HG03280 (cell line): ENCODE measurements at regions not wholly inside any gene's neighbourhood (a gene's known extent, or its start where the extent isn't known, plus 50 kb on each side); places are given as distances from the start of the nearest gene placed in this dataset.

Experiments used
- ATAC-seq: cut with Tn5 transposase; IDR thresholded peaks from one replicate; pipeline ENCODE4 v1.9.1; 2021; ENCODE audit warnings: mild to moderate bottlenecking, moderate library complexity; ENCODE audit not compliant: unreplicated experiment

DNA sequence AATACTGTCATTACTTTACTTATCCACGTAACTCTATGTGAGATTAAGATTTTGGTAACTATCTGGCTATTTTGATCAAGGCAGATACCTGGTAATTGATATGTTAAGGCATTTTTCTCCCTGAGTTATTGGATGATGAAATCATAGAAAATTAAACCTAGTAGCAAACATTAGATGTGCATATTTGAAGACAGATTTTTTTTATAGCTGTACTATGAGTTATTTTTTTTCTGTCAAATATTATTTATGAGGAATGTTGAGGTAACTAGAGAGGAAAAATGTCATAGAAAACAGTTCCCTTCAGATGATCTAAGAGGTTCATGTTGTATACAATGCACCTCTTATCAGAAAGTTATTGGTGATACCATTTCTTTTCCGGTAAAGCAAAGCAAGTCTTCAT lies 64.9 kb upstream of the SLC38A2 start:
- ATAC-seq, result no peak

DNA sequence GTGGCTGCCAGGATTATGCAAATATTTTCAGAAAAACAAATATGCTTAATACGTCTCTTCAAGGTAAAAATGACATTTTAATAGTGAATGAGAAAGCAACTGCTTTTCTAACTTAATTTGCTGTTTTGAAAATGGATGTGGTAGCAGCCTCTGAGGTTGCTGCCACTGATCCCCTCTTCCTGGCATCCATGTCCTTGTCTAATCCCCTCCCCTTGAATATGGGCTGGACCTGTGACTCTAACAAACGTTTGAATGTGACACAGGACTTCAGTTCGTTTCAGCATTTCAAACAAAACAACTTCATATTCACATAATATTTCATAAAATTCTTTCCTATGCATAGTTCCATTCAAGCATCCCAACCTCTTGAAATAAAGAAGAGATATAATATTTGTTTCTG lies 64.2 kb upstream of the SLC38A2 start:
- no peak for ATAC-seq

DNA sequence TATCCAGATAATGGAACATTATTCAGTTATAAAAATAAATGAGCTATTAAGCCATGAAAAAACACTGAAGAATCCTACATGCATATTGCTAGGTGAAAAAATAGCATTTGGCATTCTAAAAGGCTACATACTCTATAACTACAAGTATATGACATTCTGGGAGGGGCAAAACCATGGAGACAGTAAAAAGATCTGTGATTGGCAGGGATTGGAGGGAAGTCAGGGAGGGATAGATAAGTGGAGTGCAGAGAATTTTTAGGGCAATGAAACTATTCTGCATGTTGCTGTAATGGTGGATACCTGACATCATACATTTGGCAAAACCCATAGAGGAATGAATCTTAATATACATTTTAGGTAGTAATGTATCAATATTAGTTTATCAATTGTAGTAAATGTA lies 63.1 kb upstream of the SLC38A2 start:
- ATAC-seq, result no peak

DNA sequence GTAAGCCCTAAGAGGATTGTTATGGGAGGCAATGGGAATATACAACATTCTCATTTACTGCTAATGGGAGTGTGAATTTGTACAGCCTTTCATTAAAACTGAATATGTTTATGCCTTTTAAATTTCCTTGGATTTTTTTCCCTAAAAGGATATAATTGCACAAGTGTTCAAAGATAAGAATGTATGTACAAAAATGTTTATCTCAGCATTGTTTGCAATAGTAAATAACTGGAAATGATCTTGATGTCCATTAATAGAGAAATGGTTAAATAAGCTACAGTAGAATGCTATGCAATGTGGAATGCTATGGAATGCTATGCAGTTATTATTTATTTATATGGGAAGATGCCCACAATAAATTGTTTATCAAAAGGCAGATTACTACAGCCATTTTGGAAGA lies 62.5 kb upstream of the SLC38A2 start:
- ATAC-seq, result no peak

DNA sequence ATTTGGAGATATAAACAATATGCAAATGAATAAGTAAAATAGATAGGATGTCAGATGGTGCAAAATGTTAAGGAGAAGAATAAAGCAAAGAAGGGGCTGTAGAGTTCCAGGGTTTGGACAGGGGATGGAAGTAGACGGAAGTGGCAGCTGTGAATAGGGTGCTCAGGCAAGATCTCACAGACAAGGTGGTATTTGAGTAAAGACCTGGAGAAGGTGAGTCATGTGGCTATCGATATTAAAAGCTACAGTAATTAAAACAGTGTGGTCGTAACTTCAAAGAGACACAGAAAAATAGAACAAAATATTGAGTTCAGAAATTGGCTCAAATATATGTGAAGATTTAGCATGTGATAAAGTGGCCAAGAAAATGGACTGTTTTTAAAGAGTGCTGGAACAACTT lies 61.3 kb upstream of the SLC38A2 start:
- no peak for ATAC-seq

DNA sequence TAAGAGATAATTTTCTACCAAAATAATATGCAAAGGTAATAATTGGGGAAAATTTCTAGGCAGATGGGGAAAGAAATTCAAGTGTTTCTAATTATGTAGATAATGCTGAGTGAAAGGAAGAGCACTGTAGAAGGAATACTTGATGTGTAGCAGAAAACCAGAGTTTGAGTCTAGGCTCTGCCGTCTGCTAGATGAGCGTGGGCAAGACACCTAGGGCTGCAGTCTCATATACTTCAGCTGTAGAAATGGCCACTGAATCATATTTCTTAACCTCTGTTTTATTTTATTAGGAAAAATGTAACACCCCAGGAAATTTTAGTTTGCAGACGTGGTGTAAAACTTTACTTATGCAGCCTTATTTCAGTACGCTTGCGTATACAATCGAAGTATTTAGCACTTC lies 59.8 kb upstream of the SLC38A2 start:
- ATAC-seq, result no peak

DNA sequence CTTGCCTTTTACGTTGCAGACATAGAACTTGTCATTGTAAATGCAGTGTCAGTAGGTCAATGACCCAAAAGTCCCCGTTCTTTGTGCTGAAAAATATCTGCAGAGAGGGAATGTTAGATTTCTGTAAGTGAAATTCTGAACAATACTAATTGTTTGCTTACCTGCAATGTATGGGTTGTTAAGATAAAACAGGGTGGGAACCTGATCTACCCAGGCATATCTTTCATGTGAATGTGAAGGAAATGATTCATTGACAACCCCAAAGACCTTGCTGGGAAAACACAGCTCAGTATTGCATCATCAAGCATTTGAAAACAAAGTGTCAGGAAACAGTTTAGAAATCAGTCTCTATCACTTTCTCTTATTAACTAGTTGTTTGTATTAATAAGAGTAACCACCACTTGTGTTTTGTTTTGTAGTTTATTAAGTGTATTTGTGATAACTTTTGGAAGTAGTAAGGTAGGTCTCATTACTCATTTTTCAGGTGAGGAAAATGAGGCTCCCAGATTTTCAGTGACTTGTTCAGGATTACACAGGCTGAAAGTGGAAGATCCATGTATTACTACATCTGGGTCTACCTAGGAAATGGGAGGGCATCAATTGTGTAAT lies 57.9 kb upstream of the SLC38A2 start:
- no peak for ATAC-seq
